Mammary epithelial cell (primary cell): ENCODE measurements at regions not wholly inside any gene's neighbourhood (a gene's known extent, or its start where the extent isn't known, plus 50 kb on each side); places are given as distances from the start of the nearest gene placed in this dataset.

Experiments used
- CTCF ChIP-seq, 2 donors: IDR thresholded peaks in 1 of 2; conservative IDR thresholded peaks in 1 of 2; 2 replicates each; pipeline ENCODE4 v1.5.1; 2011 to 2012; ENCODE audit warnings: inconsistent platforms in 2 of 2, low read length in 2 of 2, mild to moderate bottlenecking in 2 of 2, control low read depth in 1 of 2, low read depth in 1 of 2; ENCODE audit not compliant: insufficient read depth in 1 of 2; ENCODE audit errors: extremely low read depth in 1 of 2
- EZH2 ChIP-seq: IDR thresholded peaks from 2 replicates; pipeline ENCODE4 v1.6.1; 2012; ENCODE audit warnings: low read length, inconsistent platforms, borderline replicate concordance

- TF ChIP-seq CTCF (conservative IDR thresholded peaks at IDR 0.05 in 1 of 2, IDR thresholded peaks at IDR 0.05 in 1 of 2; ENCODE audit: extremely low read depth in 1 of 2, insufficient read depth in 1 of 2, low read depth in 1 of 2, low read length in 2 of 2) (no peak), EZH2 (no peak)
Observed at GRCh38 chr1:237999426-238000052, 108.8 kb upstream of the ZP4 start.
